ENCODE measurements at regions not wholly inside any gene's neighbourhood (a gene's known extent, or its start where the extent isn't known, plus 50 kb on each side); places are given as distances from the start of the nearest gene placed in this dataset.
"Not testable (repeated sequence)": the region's sequence is repeated elsewhere in the genome, so short reads cannot be mapped to it uniquely, and the experiment has no call there.

DNA sequence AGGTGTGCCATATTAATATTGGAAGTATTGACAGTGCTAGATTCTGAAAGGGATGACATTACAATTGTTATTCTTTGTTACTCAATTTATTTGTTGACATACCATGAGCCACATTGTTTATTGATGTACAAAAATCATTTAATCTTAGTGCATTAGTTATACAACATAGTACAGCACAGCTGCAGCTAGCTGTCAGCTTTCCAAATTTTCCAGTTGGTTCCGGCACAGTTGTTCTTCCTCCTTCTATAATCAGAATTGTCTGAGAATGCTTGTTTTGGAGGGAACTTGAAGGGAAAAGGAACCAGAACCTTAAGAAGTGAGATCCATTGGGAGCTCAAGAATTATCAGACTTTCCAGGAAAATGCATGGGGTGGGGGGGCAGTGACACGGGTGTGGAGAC lies 281.4 kb downstream of the ZIC3 start:
- 55 to 60% (median 60%) methylated on average over 2 of the region's 2 CpGs for WGBS, 3 donors
- FAIRE-seq: no peak
- Histone ChIP-seq H3K36me3 (ENCODE audit: control insufficient read depth in 3 of 3, insufficient read depth in 2 of 3, low read depth in 1 of 3, low read length in 3 of 3) (no peaks in the 10 kb centered on the region), H3K27me3 (ENCODE audit: control insufficient read depth in 3 of 3, insufficient read depth in 3 of 3, low read length in 3 of 3) (no peaks in the 10 kb centered on the region), H3K9me3 (ENCODE audit: control insufficient read depth in 2 of 2, insufficient read depth in 1 of 2, low read depth in 1 of 2, low read length in 1 of 2) (no peaks in the 10 kb centered on the region), H3K4me1 (ENCODE audit: control insufficient read depth in 3 of 3, insufficient read depth in 2 of 3, low read depth in 1 of 3, low read length in 2 of 3) (no peaks in the 10 kb centered on the region), H3K4me3 (ENCODE audit: low read depth in 1 of 3, low read length in 3 of 3) (no peak overlapping the region), H3K27ac (ENCODE audit: low read depth in 1 of 3, low read length in 2 of 3) (no peak overlapping the region)
- DNase-seq: no peak

GRCh38 chrX:137848266-137848905 lies 282.5 kb downstream of the ZIC3 start:
- no peak for DNase-seq
- Histone ChIP-seq H3K36me3 (ENCODE audit: control insufficient read depth in 3 of 3, insufficient read depth in 2 of 3, low read depth in 1 of 3, low read length in 3 of 3) (no peaks in the 10 kb centered on the region), H3K9me3 (ENCODE audit: control insufficient read depth in 2 of 2, insufficient read depth in 1 of 2, low read depth in 1 of 2, low read length in 1 of 2) (no peaks in the 10 kb centered on the region), H3K4me3 (ENCODE audit: low read depth in 1 of 3, low read length in 3 of 3) (no peak overlapping the region), H3K4me1 (ENCODE audit: control insufficient read depth in 3 of 3, insufficient read depth in 2 of 3, low read depth in 1 of 3, low read length in 2 of 3) (no peaks in the 10 kb centered on the region), H3K27me3 (ENCODE audit: control insufficient read depth in 3 of 3, insufficient read depth in 3 of 3, low read length in 3 of 3) (no peaks in the 10 kb centered on the region), H3K27ac (ENCODE audit: low read depth in 1 of 3, low read length in 2 of 3) (no peak overlapping the region)
- FAIRE-seq: no peak
- WGBS, 3 donors: 40 to 56% (median 53%) methylated on average over 11 of the region's 11 CpGs

- DNase-seq: no peak
- H3K27me3 ChIP-seq (ENCODE audit: control insufficient read depth in 3 of 3, insufficient read depth in 3 of 3, low read length in 3 of 3): no peaks in the 10 kb centered on the region
- no peaks in the 10 kb centered on the region for H3K4me1 ChIP-seq (ENCODE audit: control insufficient read depth in 3 of 3, insufficient read depth in 2 of 3, low read depth in 1 of 3, low read length in 2 of 3)
- H3K9me3 ChIP-seq (ENCODE audit: control insufficient read depth in 2 of 2, insufficient read depth in 1 of 2, low read depth in 1 of 2, low read length in 1 of 2): no peaks in the 10 kb centered on the region
- FAIRE-seq: no peak
- no peak overlapping the region for H3K4me3 ChIP-seq (ENCODE audit: low read depth in 1 of 3, low read length in 3 of 3)
- WGBS, 3 donors: 49 to 79% (median 72%) methylated on average over 2 of the region's 2 CpGs
- no peaks in the 10 kb centered on the region for H3K36me3 ChIP-seq (ENCODE audit: control insufficient read depth in 3 of 3, insufficient read depth in 2 of 3, low read depth in 1 of 3, low read length in 3 of 3)
- H3K27ac ChIP-seq (ENCODE audit: low read depth in 1 of 3, low read length in 2 of 3): no peak overlapping the region
Measured at GRCh38 chrX:137852502-137852901, 286.6 kb downstream of the ZIC3 start.

DNA sequence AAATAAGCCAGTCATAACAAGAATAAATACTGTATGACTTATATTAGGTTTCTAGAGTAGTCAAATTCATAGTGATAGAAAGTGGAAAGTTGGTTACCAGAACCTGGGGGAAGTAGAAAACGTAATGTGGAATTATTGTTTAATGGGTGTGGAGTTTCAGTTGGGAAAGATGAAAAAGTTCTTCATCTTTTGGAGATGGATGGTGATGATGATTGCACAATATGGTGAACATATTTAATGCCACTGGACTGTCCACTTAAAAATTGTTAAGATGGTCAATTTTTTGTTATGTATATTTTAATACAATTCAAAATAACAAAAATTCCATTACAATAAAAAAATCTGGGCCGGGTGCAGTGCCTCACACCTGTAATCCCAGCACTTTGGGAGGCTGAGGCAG lies 289.6 kb downstream of the ZIC3 start:
- DNase-seq (no peak), FAIRE-seq (no peak)
- Histone ChIP-seq H3K4me1 (ENCODE audit: control insufficient read depth in 3 of 3, insufficient read depth in 2 of 3, low read depth in 1 of 3, low read length in 2 of 3) (no peaks in the 10 kb centered on the region), H3K36me3 (ENCODE audit: control insufficient read depth in 3 of 3, insufficient read depth in 2 of 3, low read depth in 1 of 3, low read length in 3 of 3) (no peaks in the 10 kb centered on the region), H3K27me3 (ENCODE audit: control insufficient read depth in 3 of 3, insufficient read depth in 3 of 3, low read length in 3 of 3) (no peaks in the 10 kb centered on the region), H3K27ac (ENCODE audit: low read depth in 1 of 3, low read length in 2 of 3) (no peak overlapping the region), H3K4me3 (ENCODE audit: low read depth in 1 of 3, low read length in 3 of 3) (no peak overlapping the region), H3K9me3 (ENCODE audit: control insufficient read depth in 2 of 2, insufficient read depth in 1 of 2, low read depth in 1 of 2, low read length in 1 of 2) (no peaks in the 10 kb centered on the region)
- 35 to 60% (median 59%) methylated on average over 2 of the region's 2 CpGs for WGBS, 3 donors

DNA sequence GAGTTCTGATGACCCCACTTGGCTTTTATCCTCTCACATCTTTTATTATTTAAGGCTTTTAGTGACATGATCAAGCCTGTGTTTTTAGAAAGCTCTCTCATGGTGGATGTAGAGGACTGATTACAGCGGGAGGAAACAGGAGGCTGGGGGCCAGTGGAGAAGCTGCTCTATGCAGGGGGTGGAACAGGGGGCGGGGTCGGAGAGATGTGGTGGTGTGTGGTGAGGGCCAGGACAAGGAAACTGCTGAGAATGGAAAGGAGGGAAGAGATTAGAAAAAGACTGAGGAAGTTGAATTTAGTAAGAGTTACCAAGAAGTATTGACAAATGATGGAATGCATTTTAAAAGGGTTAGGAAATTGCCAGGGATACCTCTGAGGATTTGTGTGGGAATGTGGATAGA lies 292.2 kb downstream of the ZIC3 start:
- no peaks in the 10 kb centered on the region for H3K27me3 ChIP-seq (ENCODE audit: control insufficient read depth in 3 of 3, insufficient read depth in 3 of 3, low read length in 3 of 3)
- FAIRE-seq (no peak), DNase-seq (no peak)
- no peaks in the 10 kb centered on the region for H3K4me1 ChIP-seq (ENCODE audit: control insufficient read depth in 3 of 3, insufficient read depth in 2 of 3, low read depth in 1 of 3, low read length in 2 of 3)
- 37 to 58% (median 44%) methylated on average over 3 of the region's 3 CpGs for WGBS, 3 donors
- no peak overlapping the region for H3K27ac ChIP-seq (ENCODE audit: low read depth in 1 of 3, low read length in 2 of 3)
- no peaks in the 10 kb centered on the region for H3K36me3 ChIP-seq (ENCODE audit: control insufficient read depth in 3 of 3, insufficient read depth in 2 of 3, low read depth in 1 of 3, low read length in 3 of 3)
- H3K4me3 ChIP-seq (ENCODE audit: low read depth in 1 of 3, low read length in 3 of 3): no peak overlapping the region
- H3K9me3 ChIP-seq (ENCODE audit: control insufficient read depth in 2 of 2, insufficient read depth in 1 of 2, low read depth in 1 of 2, low read length in 1 of 2): no peaks in the 10 kb centered on the region

- Histone ChIP-seq H3K4me3 (ENCODE audit: low read depth in 1 of 3, low read length in 3 of 3) (no peak overlapping the region), H3K4me1 (ENCODE audit: control insufficient read depth in 3 of 3, insufficient read depth in 2 of 3, low read depth in 1 of 3, low read length in 2 of 3) (no peaks in the 10 kb centered on the region), H3K9me3 (ENCODE audit: control insufficient read depth in 2 of 2, insufficient read depth in 1 of 2, low read depth in 1 of 2, low read length in 1 of 2) (no peaks in the 10 kb centered on the region), H3K27me3 (ENCODE audit: control insufficient read depth in 3 of 3, insufficient read depth in 3 of 3, low read length in 3 of 3) (no peaks in the 10 kb centered on the region), H3K27ac (ENCODE audit: low read depth in 1 of 3, low read length in 2 of 3) (no peak overlapping the region), H3K36me3 (ENCODE audit: control insufficient read depth in 3 of 3, insufficient read depth in 2 of 3, low read depth in 1 of 3, low read length in 3 of 3) (no peaks in the 10 kb centered on the region)
- 60 to 74% (median 73%) methylated on average over 3 of the region's 3 CpGs for WGBS, 3 donors
- DNase-seq (no peak), FAIRE-seq (no peak)
Measured at GRCh38 chrX:137878401-137878800, 312.5 kb downstream of the ZIC3 start.

- H3K36me3 ChIP-seq (ENCODE audit: control insufficient read depth in 3 of 3, insufficient read depth in 2 of 3, low read depth in 1 of 3, low read length in 3 of 3): no peaks in the 10 kb centered on the region
- DNase-seq (no peak), FAIRE-seq (no peak)
- H3K4me3 ChIP-seq (ENCODE audit: low read depth in 1 of 3, low read length in 3 of 3): no peak overlapping the region
- H3K9me3 ChIP-seq (ENCODE audit: control insufficient read depth in 2 of 2, insufficient read depth in 1 of 2, low read depth in 1 of 2, low read length in 1 of 2): no peaks in the 10 kb centered on the region
- WGBS, 3 donors: 68 to 88% (median 78%) methylated on average over 2 of the region's 2 CpGs
- no peak overlapping the region for H3K27ac ChIP-seq (ENCODE audit: low read depth in 1 of 3, low read length in 2 of 3)
- no peaks in the 10 kb centered on the region for H3K4me1 ChIP-seq (ENCODE audit: control insufficient read depth in 3 of 3, insufficient read depth in 2 of 3, low read depth in 1 of 3, low read length in 2 of 3)
- no peaks in the 10 kb centered on the region for H3K27me3 ChIP-seq (ENCODE audit: control insufficient read depth in 3 of 3, insufficient read depth in 3 of 3, low read length in 3 of 3)
Measured at GRCh38 chrX:137882960-137883359, 317.0 kb downstream of the ZIC3 start.

- not testable (repeated sequence) for FAIRE-seq
Measured at GRCh38 chrX:137884813-137885212, 318.9 kb downstream of the ZIC3 start.

GRCh38 chrX:137891431-137891830 lies 325.5 kb downstream of the ZIC3 start:
- no peaks in the 10 kb centered on the region for H3K27me3 ChIP-seq (ENCODE audit: control insufficient read depth in 3 of 3, insufficient read depth in 3 of 3, low read length in 3 of 3)
- FAIRE-seq: no peak

More at GRCh38 chrX:137884813-137885212, 318.9 kb downstream of the ZIC3 start:
- H3K4me1 ChIP-seq (ENCODE audit: control insufficient read depth in 3 of 3, insufficient read depth in 2 of 3, low read depth in 1 of 3, low read length in 2 of 3); H3K36me3 ChIP-seq (ENCODE audit: control insufficient read depth in 3 of 3, insufficient read depth in 2 of 3, low read depth in 1 of 3, low read length in 3 of 3); H3K4me3 ChIP-seq (ENCODE audit: low read depth in 1 of 3, low read length in 3 of 3); DNase-seq; H3K27ac ChIP-seq (ENCODE audit: low read depth in 1 of 3, low read length in 2 of 3); H3K9me3 ChIP-seq (ENCODE audit: control insufficient read depth in 2 of 2, insufficient read depth in 1 of 2, low read depth in 1 of 2, low read length in 1 of 2); H3K27me3 ChIP-seq (ENCODE audit: control insufficient read depth in 3 of 3, insufficient read depth in 3 of 3, low read length in 3 of 3): not testable (repeated sequence)
- 55 to 78% (median 69%) methylated on average over 1 of the region's 1 CpG for WGBS, 3 donors

More at GRCh38 chrX:137891431-137891830, 325.5 kb downstream of the ZIC3 start:
- Histone ChIP-seq H3K27ac (ENCODE audit: low read depth in 1 of 3, low read length in 2 of 3) (no peak overlapping the region), H3K4me3 (ENCODE audit: low read depth in 1 of 3, low read length in 3 of 3) (no peak overlapping the region), H3K36me3 (ENCODE audit: control insufficient read depth in 3 of 3, insufficient read depth in 2 of 3, low read depth in 1 of 3, low read length in 3 of 3) (no peaks in the 10 kb centered on the region), H3K9me3 (ENCODE audit: control insufficient read depth in 2 of 2, insufficient read depth in 1 of 2, low read depth in 1 of 2, low read length in 1 of 2) (no peaks in the 10 kb centered on the region), H3K4me1 (ENCODE audit: control insufficient read depth in 3 of 3, insufficient read depth in 2 of 3, low read depth in 1 of 3, low read length in 2 of 3) (no peaks in the 10 kb centered on the region)
- WGBS, 3 donors: 56 to 57% (median 56%) methylated on average over 3 of the region's 3 CpGs
- no peak for DNase-seq
